ENCODE measurements at regions not wholly inside any gene's neighbourhood (a gene's known extent, or its start where the extent isn't known, plus 50 kb on each side); places are given as distances from the start of the nearest gene placed in this dataset.

DNA sequence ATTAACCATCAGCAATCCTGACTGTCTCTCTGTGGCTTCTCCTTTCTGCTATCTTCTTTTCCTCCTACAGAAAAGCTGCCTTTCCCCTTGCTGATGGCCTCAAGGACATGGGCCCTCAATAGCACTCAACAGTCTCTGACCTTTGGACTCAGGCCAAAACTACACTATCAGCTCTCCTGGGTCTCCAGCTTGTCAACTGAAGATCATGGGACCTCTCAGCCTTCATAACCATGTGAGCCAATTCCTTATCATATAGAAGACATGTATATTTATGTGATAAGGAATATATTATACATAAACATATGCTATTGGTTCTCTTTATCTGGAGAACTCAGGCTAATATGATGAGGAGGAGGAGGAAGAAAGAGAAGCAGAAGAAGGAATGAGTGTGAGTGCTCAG is 91.8 kb upstream of the GJB5 start:
- Histone ChIP-seq H3K4me3 (ENCODE audit: insufficient read depth, low read length, poor library complexity, severe bottlenecking) (no peak overlapping the region), H4K20me1 (ENCODE audit: low read depth, low read length) (no peaks in the 10 kb centered on the region), H3K9me2 (replicated peaks; ENCODE audit: insufficient read depth, low read length) (no peaks in the 10 kb centered on the region), H3K36me3 (ENCODE audit: low read length) (no peaks in the 10 kb centered on the region), H3K9ac (ENCODE audit: low read length) (no peak overlapping the region), H3K27me3 (ENCODE audit: low read length) (no peaks in the 10 kb centered on the region), H3F3A (ENCODE audit: insufficient read depth) (no peaks in the 10 kb centered on the region), H3K27ac (ENCODE audit: low read depth, low read length) (no peak overlapping the region), H3K4me2 (ENCODE audit: low read depth, low read length, poor library complexity, severe bottlenecking) (no peak overlapping the region), H3K79me2 (ENCODE audit: insufficient read depth, low read length) (no peaks in the 10 kb centered on the region), H3K9me3 (ENCODE audit: insufficient read depth, low read length) (no peaks in the 10 kb centered on the region), H2AFZ (ENCODE audit: low read depth, low read length, severe bottlenecking) (no peak overlapping the region)
- no peak for TF ChIP-seq EZH2phosphoT487 (conservative IDR thresholded peaks at IDR 0.05; ENCODE audit: low read length)
- TF ChIP-seq, protein P1, sequence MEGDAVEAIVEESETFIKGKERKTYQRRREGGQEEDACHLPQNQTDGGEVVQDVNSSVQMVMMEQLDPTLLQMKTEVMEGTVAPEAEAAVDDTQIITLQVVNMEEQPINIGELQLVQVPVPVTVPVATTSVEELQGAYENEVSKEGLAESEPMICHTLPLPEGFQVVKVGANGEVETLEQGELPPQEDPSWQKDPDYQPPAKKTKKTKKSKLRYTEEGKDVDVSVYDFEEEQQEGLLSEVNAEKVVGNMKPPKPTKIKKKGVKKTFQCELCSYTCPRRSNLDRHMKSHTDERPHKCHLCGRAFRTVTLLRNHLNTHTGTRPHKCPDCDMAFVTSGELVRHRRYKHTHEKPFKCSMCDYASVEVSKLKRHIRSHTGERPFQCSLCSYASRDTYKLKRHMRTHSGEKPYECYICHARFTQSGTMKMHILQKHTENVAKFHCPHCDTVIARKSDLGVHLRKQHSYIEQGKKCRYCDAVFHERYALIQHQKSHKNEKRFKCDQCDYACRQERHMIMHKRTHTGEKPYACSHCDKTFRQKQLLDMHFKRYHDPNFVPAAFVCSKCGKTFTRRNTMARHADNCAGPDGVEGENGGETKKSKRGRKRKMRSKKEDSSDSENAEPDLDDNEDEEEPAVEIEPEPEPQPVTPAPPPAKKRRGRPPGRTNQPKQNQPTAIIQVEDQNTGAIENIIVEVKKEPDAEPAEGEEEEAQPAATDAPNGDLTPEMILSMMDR (IDR thresholded peaks at IDR 0.05; ENCODE audit: insufficient read depth, low read length, poor library complexity, severe bottlenecking), result no peak

GRCh38 chr1:34668063-34668462 is 86.8 kb upstream of the GJB5 start:
- Histone ChIP-seq H3K27me3 (ENCODE audit: low read length) (no peaks in the 10 kb centered on the region), H3F3A (ENCODE audit: insufficient read depth) (no peaks in the 10 kb centered on the region), H3K27ac (ENCODE audit: low read depth, low read length) (no peak overlapping the region)

GRCh38 chr1:34670982-34671381 is 83.9 kb upstream of the GJB5 start:
- H4K20me1 ChIP-seq (ENCODE audit: low read depth, low read length), result no peaks in the 10 kb centered on the region
- H3K36me3 ChIP-seq (ENCODE audit: low read length), result no peaks in the 10 kb centered on the region
- H2AFZ ChIP-seq (ENCODE audit: low read depth, low read length, severe bottlenecking), result no peak overlapping the region
- H3K27ac ChIP-seq (ENCODE audit: low read depth, low read length), result no peak overlapping the region
- no peak overlapping the region for H3K9ac ChIP-seq (ENCODE audit: low read length)
- TF ChIP-seq EZH2phosphoT487 (conservative IDR thresholded peaks at IDR 0.05; ENCODE audit: low read length), result no peak
- TF ChIP-seq, protein P1 (IDR thresholded peaks at IDR 0.05; ENCODE audit: insufficient read depth, low read length, poor library complexity, severe bottlenecking), result no peak
- H3F3A ChIP-seq (ENCODE audit: insufficient read depth), result no peaks in the 10 kb centered on the region
- H3K79me2 ChIP-seq (ENCODE audit: insufficient read depth, low read length), result no peaks in the 10 kb centered on the region
- H3K9me3 ChIP-seq (ENCODE audit: insufficient read depth, low read length), result peaks cover 14% of the 10 kb centered on the region; the same call in 1 of the 2 replicates
- no peak overlapping the region for H3K4me2 ChIP-seq (ENCODE audit: low read depth, low read length, poor library complexity, severe bottlenecking)
- no peaks in the 10 kb centered on the region for H3K27me3 ChIP-seq (ENCODE audit: low read length)
- H3K4me3 ChIP-seq (ENCODE audit: insufficient read depth, low read length, poor library complexity, severe bottlenecking), result no peak overlapping the region
- H3K9me2 ChIP-seq (replicated peaks; ENCODE audit: insufficient read depth, low read length), result no peaks in the 10 kb centered on the region

More at GRCh38 chr1:34668063-34668462, 86.8 kb upstream of the GJB5 start:
- Histone ChIP-seq H3K79me2 (ENCODE audit: insufficient read depth, low read length) (no peaks in the 10 kb centered on the region), H3K9me3 (ENCODE audit: insufficient read depth, low read length) (peaks cover 12% of the 10 kb centered on the region; the same call in 1 of the 2 replicates), H4K20me1 (ENCODE audit: low read depth, low read length) (no peaks in the 10 kb centered on the region), H3K4me2 (ENCODE audit: low read depth, low read length, poor library complexity, severe bottlenecking) (no peak overlapping the region), H3K9me2 (replicated peaks; ENCODE audit: insufficient read depth, low read length) (no peaks in the 10 kb centered on the region), H3K9ac (ENCODE audit: low read length) (no peak overlapping the region), H3K36me3 (ENCODE audit: low read length) (no peaks in the 10 kb centered on the region), H2AFZ (ENCODE audit: low read depth, low read length, severe bottlenecking) (no peak overlapping the region), H3K4me3 (ENCODE audit: insufficient read depth, low read length, poor library complexity, severe bottlenecking) (no peak overlapping the region)
- TF ChIP-seq, protein P1 (IDR thresholded peaks at IDR 0.05; ENCODE audit: insufficient read depth, low read length, poor library complexity, severe bottlenecking), result no peak
- no peak for TF ChIP-seq EZH2phosphoT487 (conservative IDR thresholded peaks at IDR 0.05; ENCODE audit: low read length)

All from SU-DHL-6 (cell line).